Spleen (tissue), 11 donors: ENCODE measurements at regions not wholly inside any gene's neighbourhood (a gene's known extent, or its start where the extent isn't known, plus 50 kb on each side); places are given as distances from the start of the nearest gene placed in this dataset.

Source experiments
- DNase-seq: peaks from one replicate; pipeline ENCODE4 v3.0.0-alpha.2; 2020
- H3K27ac ChIP-seq, 8 donors: fragments of 200-600 bp; sonication (generic) in 7 of 8; 1 replicate in 4 of 8; 2 replicates in 4 of 8; pipeline versions ENCODE4 v1.5.0 to v1.8.0; 2016 to 2021; ENCODE audit warnings: inconsistent platforms in 4 of 8, mild to moderate bottlenecking in 4 of 8, moderate library complexity in 1 of 8
- H3K27me3 ChIP-seq, 7 donors: fragments of 200-600 bp; sonication (generic) in 6 of 7; replicated peaks in 1 of 7; 1 replicate in 4 of 7; 2 replicates in 3 of 7; pipeline versions ENCODE4 v1.5.0 to v1.8.0; 2016 to 2021; ENCODE audit warnings: inconsistent platforms in 3 of 7, mild to moderate bottlenecking in 1 of 7
- H3K36me3 ChIP-seq, 6 donors: fragments of 200-600 bp; sonication (generic) in 5 of 6; 1 replicate in 4 of 6; 2 replicates in 2 of 6; pipeline versions ENCODE4 v1.5.0 to v1.8.0; 2016 to 2021; ENCODE audit warnings: inconsistent platforms in 2 of 6
- H3K4me1 ChIP-seq, 6 donors: fragments of 200-600 bp; sonication (generic) in 5 of 6; 1 replicate in 3 of 6; 2 replicates in 3 of 6; pipeline versions ENCODE4 v1.5.0 to v1.8.0; 2016 to 2021; ENCODE audit warnings: inconsistent platforms in 3 of 6
- H3K4me3 ChIP-seq, 8 donors: fragments of 200-600 bp; sonication (generic) in 7 of 8; 1 replicate in 4 of 8; 2 replicates in 4 of 8; pipeline versions ENCODE4 v1.5.0 to v1.8.0; 2016 to 2021; ENCODE audit warnings: inconsistent platforms in 4 of 8, mild to moderate bottlenecking in 4 of 8, moderate library complexity in 2 of 8
- H3K9me3 ChIP-seq, 8 donors: fragments of 200-600 bp; sonication (generic) in 7 of 8; 1 replicate in 4 of 8; 2 replicates in 4 of 8; pipeline versions ENCODE4 v1.5.0 to v1.8.0; 2016 to 2021; ENCODE audit warnings: inconsistent platforms in 4 of 8
- CTCF ChIP-seq, 11 experiments: fragments of 200-600 bp in 7 of 11; fragments of 450-650 bp in 4 of 11; sonication (generic) in 4 of 11; IDR thresholded peaks in 8 of 11; conservative IDR thresholded peaks in 3 of 11; 1 replicate in 7 of 11; 2 replicates in 4 of 11; pipeline versions ENCODE4 v1.4.0 to v1.8.0; 2016 to 2021; ENCODE audit warnings: antibody characterized with exemption in 11 of 11, inconsistent platforms in 4 of 11, mild to moderate bottlenecking in 1 of 11
- POLR2A ChIP-seq, 3 donors: fragments of 450-650 bp; IDR thresholded peaks; one replicate each; pipeline ENCODE4 v1.5.1; 2017; ENCODE audit warnings: antibody characterized with exemption in 3 of 3, mild to moderate bottlenecking in 1 of 3
- POLR2AphosphoS5 ChIP-seq, 3 donors: sonication (generic); formaldehyde crosslinking; IDR thresholded peaks; one replicate each; pipeline ENCODE4 v1.5.1; 2017; ENCODE audit warnings: antibody characterized with exemption in 3 of 3
- WGBS, 5 donors: extraction: QIAGEN DNeasy Blood & Tissue Kit in 3 of 5; methylation state at CpG; one replicate each; pipeline versions ENCODE4 v1.1.5 to v1.1.7; 2013 to 2018; 5-methylcytosine and 5-hydroxymethylcytosine counted together
- intact Hi-C: fragments of 100-400 bp; cut with DNase I; formaldehyde crosslinking; loops from one replicate; pipeline ENCODE4 v1.15.0; 2023; ENCODE audit warnings: low total_unique reads
- donor health status: healthy with polysubstance abuse.
- donor health status: DM: no; HTN: no; CAD: no; lungs with moderate emphysema.
- donor health status: DM: no; HTN: no; CAD: no.
- donor health status: Bipolar disorder and iron deficiency.
- donor health status: healthy.
- donor health status: DM: no; HTN: no; CAD: no.
- donor health status: DM: yes; HTN: yes; CAD: no.

GRCh38 chr12:61916831-61917230, 343.4 kb upstream of the USP15 start:
- Histone ChIP-seq H3K9me3 (no peaks in the 10 kb centered on the region), H3K4me3 (no peak overlapping the region), H3K36me3 (no peaks in the 10 kb centered on the region), H3K27me3 (no peaks in the 10 kb centered on the region), H3K27ac (no peak overlapping the region), H3K4me1 (no peaks in the 10 kb centered on the region)
- intact Hi-C loops, result no loop called here
- 29 to 59% (median 40%) methylated on average over 1 of the region's 1 CpG for WGBS, 5 donors
- no peak for DNase-seq
- TF ChIP-seq CTCF (IDR thresholded peaks at IDR 0.05 in 8 of 11, conservative IDR thresholded peaks at IDR 0.05 in 3 of 11) (no peak), POLR2A (IDR thresholded peaks at IDR 0.05) (no peak)

GRCh38 chr12:61919686-61920085, 340.5 kb upstream of the USP15 start:
- intact Hi-C loops, result no loop called here
- Histone ChIP-seq H3K4me1 (no peaks in the 10 kb centered on the region), H3K27ac (no peak overlapping the region), H3K36me3 (no peaks in the 10 kb centered on the region), H3K4me3 (no peak overlapping the region), H3K27me3 (no peaks in the 10 kb centered on the region), H3K9me3 (peaks cover 0 to 5% (median 0%) of the 10 kb centered on the region in 8 donors)
- TF ChIP-seq POLR2AphosphoS5 (IDR thresholded peaks at IDR 0.05) (no peak), POLR2A (IDR thresholded peaks at IDR 0.05) (no peak), CTCF (IDR thresholded peaks at IDR 0.05 in 8 of 11, conservative IDR thresholded peaks at IDR 0.05 in 3 of 11) (no peak)
- WGBS, 5 donors, result 27 to 95% (median 68%) methylated on average over 1 of the region's 1 CpG
- no peak for DNase-seq

- Histone ChIP-seq H3K27ac (no peak overlapping the region), H3K9me3 (peaks cover 0 to 7% (median 0%) of the 10 kb centered on the region in 8 donors), H3K36me3 (no peaks in the 10 kb centered on the region), H3K4me3 (no peak overlapping the region), H3K4me1 (no peaks in the 10 kb centered on the region), H3K27me3 (no peaks in the 10 kb centered on the region)
- DNase-seq, result no peak
- TF ChIP-seq POLR2AphosphoS5 (IDR thresholded peaks at IDR 0.05), result no peak
- TF ChIP-seq CTCF (IDR thresholded peaks at IDR 0.05 in 8 of 11, conservative IDR thresholded peaks at IDR 0.05 in 3 of 11), result no peak
- TF ChIP-seq POLR2A (IDR thresholded peaks at IDR 0.05), result no peak
- intact Hi-C loops, result no loop called here
- WGBS, 5 donors, result 93 to 98% (median 98%) methylated on average over 1 of the region's 1 CpG
Observed at GRCh38 chr12:61920230-61920629, 340.0 kb upstream of the USP15 start.

GRCh38 chr12:61923152-61923551, 337.1 kb upstream of the USP15 start:
- H3K4me3 ChIP-seq, result no peak overlapping the region
- H3K36me3 ChIP-seq, result no peaks in the 10 kb centered on the region
- intact Hi-C loops, result no loop called here
- 76 to 87% (median 83%) methylated on average over 3 of the region's 3 CpGs for WGBS, 5 donors
- H3K4me1 ChIP-seq, result no peaks in the 10 kb centered on the region
- H3K27me3 ChIP-seq, result no peaks in the 10 kb centered on the region
- no peak for TF ChIP-seq POLR2AphosphoS5 (IDR thresholded peaks at IDR 0.05)
- TF ChIP-seq POLR2A (IDR thresholded peaks at IDR 0.05), result no peak
- TF ChIP-seq CTCF (IDR thresholded peaks at IDR 0.05 in 8 of 11, conservative IDR thresholded peaks at IDR 0.05 in 3 of 11), result no peak
- peaks cover 0 to 23% (median 11%) of the 10 kb centered on the region in 8 donors for H3K9me3 ChIP-seq
- no peak for DNase-seq
- H3K27ac ChIP-seq, result no peak overlapping the region
